Mammary epithelial cell (primary cell): ENCODE measurements at regions not wholly inside any gene's neighbourhood (a gene's known extent, or its start where the extent isn't known, plus 50 kb on each side); places are given as distances from the start of the nearest gene placed in this dataset.

Source experiments
- CTCF ChIP-seq, 2 donors: IDR thresholded peaks in 1 of 2; conservative IDR thresholded peaks in 1 of 2; 2 replicates each; pipeline ENCODE4 v1.5.1; 2011 to 2012; ENCODE audit warnings: inconsistent platforms in 2 of 2, low read length in 2 of 2, mild to moderate bottlenecking in 2 of 2, control low read depth in 1 of 2, low read depth in 1 of 2; ENCODE audit not compliant: insufficient read depth in 1 of 2; ENCODE audit errors: extremely low read depth in 1 of 2
- EZH2 ChIP-seq: IDR thresholded peaks from 2 replicates; pipeline ENCODE4 v1.6.1; 2012; ENCODE audit warnings: low read length, inconsistent platforms, borderline replicate concordance

GRCh38 chr1:102083192-102083591, 86.5 kb upstream of the OLFM3 start:
- no peak for TF ChIP-seq CTCF (conservative IDR thresholded peaks at IDR 0.05 in 1 of 2, IDR thresholded peaks at IDR 0.05 in 1 of 2; ENCODE audit: extremely low read depth in 1 of 2, insufficient read depth in 1 of 2, low read depth in 1 of 2, low read length in 2 of 2)
- no peak for TF ChIP-seq EZH2
